ENCODE measurements at regions not wholly inside any gene's neighbourhood (a gene's known extent, or its start where the extent isn't known, plus 50 kb on each side); places are given as distances from the start of the nearest gene placed in this dataset.
"Not testable (repeated sequence)": the region's sequence is repeated elsewhere in the genome, so short reads cannot be mapped to it uniquely, and the experiment has no call there.

DNA sequence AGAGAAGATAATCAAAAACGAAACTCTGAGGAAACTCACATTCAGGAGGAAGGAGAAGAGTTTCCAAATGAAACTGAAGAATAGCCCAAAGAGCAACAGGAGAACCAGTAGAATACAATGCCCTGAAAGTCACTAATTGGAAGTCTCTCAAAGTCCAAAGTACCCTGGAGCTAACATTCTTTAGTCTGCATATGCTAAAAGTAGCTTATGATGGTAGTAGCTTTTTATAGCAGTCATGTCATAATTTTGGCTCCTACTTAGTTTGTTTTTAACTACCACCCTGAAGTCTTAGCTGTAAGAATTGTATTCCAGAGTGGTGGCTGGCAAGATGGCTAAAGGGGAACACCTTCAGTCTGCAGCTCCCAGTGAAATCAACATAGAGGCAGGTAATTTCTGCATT, 100.3 kb upstream of the FGF16 start:
- DNase-seq (ENCODE audit: insufficient read length) (no peak), FAIRE-seq (no peak)
- TF ChIP-seq POLR2AphosphoS5 (IDR thresholded peaks at IDR 0.05; ENCODE audit: low read depth, low read length) (no peak), POLR2A (IDR thresholded peaks at IDR 0.05; ENCODE audit: low read depth, low read length) (no peak), TAF1 (IDR thresholded peaks at IDR 0.05; ENCODE audit: borderline replicate concordance, low read depth, low read length) (no peak)

- TF ChIP-seq POLR2A (IDR thresholded peaks at IDR 0.05; ENCODE audit: low read depth, low read length) = no peak
- no peak for TF ChIP-seq POLR2AphosphoS5 (IDR thresholded peaks at IDR 0.05; ENCODE audit: low read depth, low read length)
- no peak for TF ChIP-seq TAF1 (IDR thresholded peaks at IDR 0.05; ENCODE audit: borderline replicate concordance, low read depth, low read length)
Observed at GRCh38 chrX:77347572-77347971, 99.6 kb upstream of the FGF16 start.

GRCh38 chrX:77389891-77390290, 57.3 kb upstream of the FGF16 start:
- no peak for TF ChIP-seq POLR2A (IDR thresholded peaks at IDR 0.05; ENCODE audit: low read depth, low read length)
- TF ChIP-seq TAF1 (IDR thresholded peaks at IDR 0.05; ENCODE audit: borderline replicate concordance, low read depth, low read length) = no peak
- TF ChIP-seq POLR2AphosphoS5 (IDR thresholded peaks at IDR 0.05; ENCODE audit: low read depth, low read length) = no peak
- FAIRE-seq (no peak), DNase-seq (ENCODE audit: insufficient read length) (no peak)

More at GRCh38 chrX:77347572-77347971, 99.6 kb upstream of the FGF16 start:
- DNase-seq (ENCODE audit: insufficient read length) (no peak), FAIRE-seq (no peak)

- FAIRE-seq = not testable (repeated sequence)
Observed at GRCh38 chrX:77390365-77390764, 56.8 kb upstream of the FGF16 start.

DNA sequence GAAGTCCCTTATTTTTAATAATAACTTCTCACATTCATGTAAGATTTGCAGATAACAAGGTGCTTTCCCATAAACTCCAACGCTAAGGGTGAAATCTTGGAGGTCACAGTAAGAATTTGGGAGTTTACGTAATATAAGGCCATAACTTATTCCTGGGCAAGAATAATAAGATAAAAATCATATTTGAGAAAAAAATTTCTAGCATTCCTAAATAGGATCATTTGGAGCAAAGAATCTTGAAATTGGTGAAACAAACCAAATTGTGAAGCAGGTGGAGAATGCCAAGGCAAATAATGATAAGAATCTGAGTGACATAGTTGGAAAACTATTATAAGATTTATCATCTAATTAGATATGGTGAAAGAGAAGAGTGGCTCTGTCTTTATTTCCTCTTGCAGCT, 50.4 kb upstream of the FGF16 start:
- DNase-seq (ENCODE audit: insufficient read length) (no peak), FAIRE-seq (no peak)
- TF ChIP-seq POLR2A (IDR thresholded peaks at IDR 0.05; ENCODE audit: low read depth, low read length) (no peak), POLR2AphosphoS5 (IDR thresholded peaks at IDR 0.05; ENCODE audit: low read depth, low read length) (no peak), TAF1 (IDR thresholded peaks at IDR 0.05; ENCODE audit: borderline replicate concordance, low read depth, low read length) (no peak)

More at GRCh38 chrX:77390365-77390764, 56.8 kb upstream of the FGF16 start:
- not testable (repeated sequence) for DNase-seq (ENCODE audit: insufficient read length)
